ENCODE measurements at regions not wholly inside any gene's neighbourhood (a gene's known extent, or its start where the extent isn't known, plus 50 kb on each side); places are given as distances from the start of the nearest gene placed in this dataset.

- H3K36me3 Mint-ChIP-seq (ENCODE audit: insufficient read depth, unreplicated experiment) = no peaks in the 10 kb centered on the region
- H3K9me3 Mint-ChIP-seq (ENCODE audit: unreplicated experiment) = no peaks in the 10 kb centered on the region
- POLR2A ChIA-PET = interaction anchor here (0.5 kb wide), 1 partner anchor 63 kb away, joined by 3 read pairs; no protein-coding TSS in a partner anchor
- no peaks in the 10 kb centered on the region for H3K4me1 Mint-ChIP-seq (ENCODE audit: insufficient read depth, unreplicated experiment)
- H3K27ac Mint-ChIP-seq (ENCODE audit: low read depth, unreplicated experiment) = no peak overlapping the region
- no TSS peak for BruUV-seq (replicated peaks)
- intact Hi-C loops (cut with micrococcal nuclease) = loop anchor here (10.0 kb wide), 1 partner anchor 228 kb away; no protein-coding TSS in a partner anchor
- H3K4me3 Mint-ChIP-seq (ENCODE audit: unreplicated experiment) = no peak overlapping the region
- CTCF ChIA-PET = interaction anchor here (0.6 to 1.5 kb wide), 3 partner anchors 98 to 711 kb away, joined by 3 to 6 read pairs (median 4); no protein-coding TSS in a partner anchor
- DNase-seq (ENCODE audit: unreplicated experiment) = no peak
- TF ChIP-seq CTCF (IDR thresholded peaks at IDR 0.05; ENCODE audit: unreplicated experiment) = no peak
- no peaks in the 10 kb centered on the region for H3K27me3 Mint-ChIP-seq (ENCODE audit: insufficient read depth, unreplicated experiment)
Measured at GRCh38 chr6:153942361-153942760, 96.7 kb upstream of the OPRM1 start.

GRCh38 chr6:153941768-153942167, 97.3 kb upstream of the OPRM1 start:
- ChIA-PET CTCF (interaction anchor here (0.5 to 1.5 kb wide), 2 partner anchors 20 to 99 kb away, joined by 3 to 6 read pairs; no protein-coding TSS in a partner anchor), POLR2A (no interaction called here)
- intact Hi-C loops (cut with micrococcal nuclease) = loop anchor here (10.0 kb wide), 1 partner anchor 227 kb away; no protein-coding TSS in a partner anchor
- no peaks in the 10 kb centered on the region for H3K27me3 Mint-ChIP-seq (ENCODE audit: insufficient read depth, unreplicated experiment)
- H3K27ac Mint-ChIP-seq (ENCODE audit: low read depth, unreplicated experiment) = no peak overlapping the region
- no peak overlapping the region for H3K4me3 Mint-ChIP-seq (ENCODE audit: unreplicated experiment)
- no peaks in the 10 kb centered on the region for H3K36me3 Mint-ChIP-seq (ENCODE audit: insufficient read depth, unreplicated experiment)
- H3K9me3 Mint-ChIP-seq (ENCODE audit: unreplicated experiment) = no peaks in the 10 kb centered on the region
- no peak for DNase-seq (ENCODE audit: unreplicated experiment)
- TF ChIP-seq CTCF (IDR thresholded peaks at IDR 0.05; ENCODE audit: unreplicated experiment) = no peak
- BruUV-seq (replicated peaks) = no TSS peak
- H3K4me1 Mint-ChIP-seq (ENCODE audit: insufficient read depth, unreplicated experiment) = no peaks in the 10 kb centered on the region

DNA sequence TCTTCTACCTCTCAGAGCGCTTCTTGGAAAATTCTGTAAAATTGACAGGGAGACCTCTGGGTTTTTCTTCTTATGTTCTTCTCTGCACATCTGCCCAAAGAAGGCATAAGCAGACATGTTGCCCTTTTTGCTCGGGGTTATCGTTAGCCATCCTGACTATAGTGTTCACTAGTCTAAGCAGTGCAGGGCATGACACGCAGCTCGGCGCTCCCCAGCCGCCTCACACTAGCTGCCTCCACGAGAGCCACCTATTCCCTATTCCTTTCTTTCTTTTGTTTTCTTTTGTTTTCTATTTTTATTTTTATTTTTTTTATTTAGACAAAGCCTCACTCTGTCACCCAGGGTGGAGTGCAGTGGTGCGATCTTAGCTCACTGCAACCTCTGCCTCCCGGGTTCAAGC, 100.2 kb upstream of the OPRM1 start:
- ChIA-PET POLR2A (interaction anchor here (0.6 kb wide), 1 partner anchor 796 kb away, joined by 4 read pairs; no protein-coding TSS in a partner anchor), CTCF (interaction anchor here (0.6 to 1.8 kb wide), 3 partner anchors 9 to 708 kb away, joined by 3 to 11 read pairs (median 4); no protein-coding TSS in a partner anchor)
- Mint-ChIP-seq H3K27me3 (ENCODE audit: insufficient read depth, unreplicated experiment) (no peaks in the 10 kb centered on the region), H3K4me1 (ENCODE audit: insufficient read depth, unreplicated experiment) (no peaks in the 10 kb centered on the region), H3K4me3 (ENCODE audit: unreplicated experiment) (no peak overlapping the region), H3K9me3 (ENCODE audit: unreplicated experiment) (no peaks in the 10 kb centered on the region), H3K27ac (ENCODE audit: low read depth, unreplicated experiment) (no peak overlapping the region), H3K36me3 (ENCODE audit: insufficient read depth, unreplicated experiment) (no peaks in the 10 kb centered on the region)
- no peak for DNase-seq (ENCODE audit: unreplicated experiment)
- intact Hi-C loops (cut with micrococcal nuclease) = no loop called here
- no peak for TF ChIP-seq CTCF (IDR thresholded peaks at IDR 0.05; ENCODE audit: unreplicated experiment)
- no TSS peak for BruUV-seq (replicated peaks)

DNA sequence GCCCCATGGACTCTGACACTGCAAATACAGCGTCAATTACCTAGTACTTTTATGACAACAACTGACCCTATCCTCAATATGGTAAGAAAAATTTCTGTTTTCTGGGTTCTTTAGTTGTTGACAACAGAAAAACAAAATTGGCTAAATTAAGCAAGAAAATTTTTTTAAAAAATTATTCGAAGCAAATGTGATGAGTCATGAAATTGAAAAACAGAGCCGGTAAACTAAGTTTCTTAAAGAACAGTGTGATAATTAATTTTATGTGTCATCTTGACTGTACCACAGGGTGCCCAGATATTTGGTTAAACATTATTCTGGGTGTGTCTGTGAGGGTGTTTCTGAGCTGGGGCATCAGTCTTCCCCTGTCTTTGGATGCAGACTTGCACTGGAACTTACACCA, 107.6 kb upstream of the OPRM1 start:
- ChIA-PET POLR2A (no interaction called here), CTCF (no interaction called here)
- DNase-seq (ENCODE audit: unreplicated experiment) = no peak
- H3K27ac Mint-ChIP-seq (ENCODE audit: low read depth, unreplicated experiment) = no peak overlapping the region
- H3K27me3 Mint-ChIP-seq (ENCODE audit: insufficient read depth, unreplicated experiment) = no peaks in the 10 kb centered on the region
- intact Hi-C loops (cut with micrococcal nuclease) = no loop called here
- no peak for TF ChIP-seq CTCF (IDR thresholded peaks at IDR 0.05; ENCODE audit: unreplicated experiment)
- H3K4me1 Mint-ChIP-seq (ENCODE audit: insufficient read depth, unreplicated experiment) = no peaks in the 10 kb centered on the region
- H3K4me3 Mint-ChIP-seq (ENCODE audit: unreplicated experiment) = no peak overlapping the region
- H3K9me3 Mint-ChIP-seq (ENCODE audit: unreplicated experiment) = no peaks in the 10 kb centered on the region
- no TSS peak for BruUV-seq (replicated peaks)
- H3K36me3 Mint-ChIP-seq (ENCODE audit: insufficient read depth, unreplicated experiment) = no peaks in the 10 kb centered on the region

Data from MCF 10A (cell line).